Activated CD8-positive, alpha-beta memory T cell treated with anti-CD3 and anti-CD28 coated beads for 36 hours (primary cell): ENCODE measurements at regions not wholly inside any gene's neighbourhood (a gene's known extent, or its start where the extent isn't known, plus 50 kb on each side); places are given as distances from the start of the nearest gene placed in this dataset.
"Not testable (repeated sequence)": the region's sequence is repeated elsewhere in the genome, so short reads cannot be mapped to it uniquely, and the experiment has no call there.

Experiments
- CTCF ChIA-PET: fragments of 350-600 bp; sonication (Branson Sonifier 250); formaldehyde crosslinking; loops from one replicate; lab custom pipeline; 2021; ENCODE audit warnings: antibody characterized with exemption; lab: Charles Lee
- POLR2A ChIA-PET: fragments of 350-600 bp; sonication (Branson Sonifier 250); formaldehyde crosslinking; loops from one replicate; lab custom pipeline; 2021; ENCODE audit warnings: antibody characterized with exemption; lab: Charles Lee

GRCh38 chr1:30365596-30365995 is 357.8 kb downstream of the MATN1 start:
- POLR2A ChIA-PET = no interaction called here
- CTCF ChIA-PET = interaction anchor here (0.9 kb wide), 1 partner anchor 15 kb away, joined by 5 read pairs; no protein-coding TSS in a partner anchor

GRCh38 chr1:30363031-30363430 is 360.4 kb downstream of the MATN1 start:
- ChIA-PET POLR2A (no interaction called here), CTCF (no interaction called here)

- ChIA-PET POLR2A (no interaction called here), CTCF (no interaction called here)
These were observed 360.8 kb downstream of the MATN1 start for GRCh38 chr1:30362603-30362990.

GRCh38 chr1:30361890-30362602 is 361.3 kb downstream of the MATN1 start:
- CTCF ChIA-PET, POLR2A ChIA-PET: not testable (repeated sequence)

GRCh38 chr1:30360753-30361152 is 362.6 kb downstream of the MATN1 start:
- ChIA-PET CTCF (no interaction called here), POLR2A (no interaction called here)

- ChIA-PET CTCF (no interaction called here), POLR2A (no interaction called here)
These were observed 363.1 kb downstream of the MATN1 start for GRCh38 chr1:30360281-30360680.

- ChIA-PET CTCF (no interaction called here), POLR2A (no interaction called here)
These were observed 363.7 kb downstream of the MATN1 start for GRCh38 chr1:30359539-30360220.

GRCh38 chr1:30358500-30358899 is 364.9 kb downstream of the MATN1 start:
- ChIA-PET POLR2A (no interaction called here), CTCF (no interaction called here)

GRCh38 chr1:30356839-30357238 is 366.5 kb downstream of the MATN1 start:
- ChIA-PET CTCF (no interaction called here), POLR2A (no interaction called here)

- ChIA-PET CTCF (no interaction called here), POLR2A (no interaction called here)
These were observed 369.0 kb downstream of the MATN1 start for GRCh38 chr1:30354410-30354809.

GRCh38 chr1:30353637-30354036 is 369.7 kb downstream of the MATN1 start:
- ChIA-PET CTCF (no interaction called here), POLR2A (no interaction called here)

- POLR2A ChIA-PET = no interaction called here
- CTCF ChIA-PET = no interaction called here
These were observed 375.2 kb downstream of the MATN1 start for GRCh38 chr1:30348147-30348546.

GRCh38 chr1:30345491-30346130 is 377.8 kb downstream of the MATN1 start:
- POLR2A ChIA-PET = no interaction called here
- CTCF ChIA-PET = interaction anchor here (0.8 kb wide), 1 partner anchor 35 kb away, joined by 3 read pairs; no protein-coding TSS in a partner anchor

- ChIA-PET CTCF (no interaction called here), POLR2A (no interaction called here)
These were observed 379.8 kb downstream of the MATN1 start for GRCh38 chr1:30343562-30343961.

GRCh38 chr1:30342535-30343141 is 380.7 kb downstream of the MATN1 start:
- CTCF ChIA-PET = no interaction called here
- POLR2A ChIA-PET = no interaction called here

- ChIA-PET POLR2A (no interaction called here), CTCF (no interaction called here)
These were observed 382.5 kb downstream of the MATN1 start for GRCh38 chr1:30340934-30341333.

GRCh38 chr1:30339866-30340265 is 383.5 kb downstream of the MATN1 start:
- POLR2A ChIA-PET = no interaction called here

GRCh38 chr1:30338765-30339164 is 384.6 kb downstream of the MATN1 start:
- ChIA-PET CTCF (no interaction called here), POLR2A (no interaction called here)

More at GRCh38 chr1:30339866-30340265, 383.5 kb downstream of the MATN1 start:
- CTCF ChIA-PET = no interaction called here

GRCh38 chr1:30337324-30337620 is 386.1 kb downstream of the MATN1 start:
- ChIA-PET POLR2A (no interaction called here), CTCF (no interaction called here)

- POLR2A ChIA-PET = no interaction called here
- CTCF ChIA-PET = no interaction called here
These were observed 386.6 kb downstream of the MATN1 start for GRCh38 chr1:30336550-30337323.
